Activated CD4-positive, CD25-positive, alpha-beta regulatory T cell treated with anti-CD3 and anti-CD28 coated beads, Interleukin-2, amount 50 U/mL, for 72 hours (primary cell): ENCODE measurements at regions not wholly inside any gene's neighbourhood (a gene's known extent, or its start where the extent isn't known, plus 50 kb on each side); places are given as distances from the start of the nearest gene placed in this dataset.

Experiments used
- DNase-seq: peaks from one replicate; pipeline ENCODE4 v3.0.0; 2021

- no peak for DNase-seq
Measured at GRCh38 chr3:101081446-101081845, 88.2 kb upstream of the ABI3BP start.

GRCh38 chr3:101077361-101078011 lies 84.3 kb upstream of the ABI3BP start:
- no peak for DNase-seq

- no peak for DNase-seq
Measured at GRCh38 chr3:101074518-101074917, 81.3 kb upstream of the ABI3BP start.

GRCh38 chr3:101072300-101072699 lies 79.1 kb upstream of the ABI3BP start:
- no peak for DNase-seq

GRCh38 chr3:101070799-101071121 lies 77.5 kb upstream of the ABI3BP start:
- no peak for DNase-seq

GRCh38 chr3:101069901-101070798 lies 76.9 kb upstream of the ABI3BP start:
- peak; percentile 53 for DNase-seq

- no peak for DNase-seq
Measured at GRCh38 chr3:101068876-101069606, 75.8 kb upstream of the ABI3BP start.

- DNase-seq: no peak
Measured at GRCh38 chr3:101066711-101067129, 73.5 kb upstream of the ABI3BP start.

- no peak for DNase-seq
Measured at GRCh38 chr3:101065962-101066361, 72.7 kb upstream of the ABI3BP start.

GRCh38 chr3:101063401-101063800 lies 70.2 kb upstream of the ABI3BP start:
- no peak for DNase-seq

GRCh38 chr3:101061312-101061711 lies 68.1 kb upstream of the ABI3BP start:
- DNase-seq: no peak

- no peak for DNase-seq
Measured at GRCh38 chr3:101050866-101051265, 57.6 kb upstream of the ABI3BP start.

- DNase-seq: no peak
Measured at GRCh38 chr3:101050046-101050445, 56.8 kb upstream of the ABI3BP start.

GRCh38 chr3:101049532-101049931 lies 56.3 kb upstream of the ABI3BP start:
- DNase-seq: no peak

- no peak for DNase-seq
Measured at GRCh38 chr3:101043687-101044078, 50.5 kb upstream of the ABI3BP start.

GRCh38 chr3:101042996-101043686 lies 49.9 kb upstream of the ABI3BP start:
- no peak for DNase-seq
